ENCODE measurements at regions not wholly inside any gene's neighbourhood (a gene's known extent, or its start where the extent isn't known, plus 50 kb on each side); places are given as distances from the start of the nearest gene placed in this dataset.

DNA sequence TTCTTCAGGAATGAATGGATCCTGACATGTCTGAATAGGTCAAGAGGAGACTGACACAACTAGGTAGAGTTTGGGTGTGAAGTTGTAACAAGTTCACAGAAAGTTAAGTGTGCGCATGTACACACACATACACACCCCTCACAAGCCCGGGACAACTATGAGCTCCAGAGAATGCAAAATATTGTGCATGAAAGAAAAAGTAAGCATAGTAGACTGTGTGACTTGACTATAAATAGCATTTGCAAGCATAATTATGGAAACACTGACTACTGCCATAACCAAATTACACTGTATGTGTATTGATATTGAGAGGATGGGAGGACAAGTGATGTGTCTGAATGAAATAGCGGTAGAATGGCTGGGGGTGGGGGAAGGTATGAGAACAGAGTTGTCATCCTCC, 157.1 kb upstream of the NCK2 start:
- TF ChIP-seq, protein P1, sequence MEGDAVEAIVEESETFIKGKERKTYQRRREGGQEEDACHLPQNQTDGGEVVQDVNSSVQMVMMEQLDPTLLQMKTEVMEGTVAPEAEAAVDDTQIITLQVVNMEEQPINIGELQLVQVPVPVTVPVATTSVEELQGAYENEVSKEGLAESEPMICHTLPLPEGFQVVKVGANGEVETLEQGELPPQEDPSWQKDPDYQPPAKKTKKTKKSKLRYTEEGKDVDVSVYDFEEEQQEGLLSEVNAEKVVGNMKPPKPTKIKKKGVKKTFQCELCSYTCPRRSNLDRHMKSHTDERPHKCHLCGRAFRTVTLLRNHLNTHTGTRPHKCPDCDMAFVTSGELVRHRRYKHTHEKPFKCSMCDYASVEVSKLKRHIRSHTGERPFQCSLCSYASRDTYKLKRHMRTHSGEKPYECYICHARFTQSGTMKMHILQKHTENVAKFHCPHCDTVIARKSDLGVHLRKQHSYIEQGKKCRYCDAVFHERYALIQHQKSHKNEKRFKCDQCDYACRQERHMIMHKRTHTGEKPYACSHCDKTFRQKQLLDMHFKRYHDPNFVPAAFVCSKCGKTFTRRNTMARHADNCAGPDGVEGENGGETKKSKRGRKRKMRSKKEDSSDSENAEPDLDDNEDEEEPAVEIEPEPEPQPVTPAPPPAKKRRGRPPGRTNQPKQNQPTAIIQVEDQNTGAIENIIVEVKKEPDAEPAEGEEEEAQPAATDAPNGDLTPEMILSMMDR (IDR thresholded peaks at IDR 0.05) = no peak
- no peak for TF ChIP-seq POLR2A (IDR thresholded peaks at IDR 0.05; ENCODE audit: low read depth)

All from esophagus muscularis mucosa (tissue), 3 donors.